Loucy (cell line): ENCODE measurements at regions not wholly inside any gene's neighbourhood (a gene's known extent, or its start where the extent isn't known, plus 50 kb on each side); places are given as distances from the start of the nearest gene placed in this dataset.

ENCODE experiments used
- H2AFZ ChIP-seq: fragments of 200-600 bp; sonication (generic); 2 replicates; pipeline ENCODE4 v1.6.0; 2016; ENCODE audit warnings: antibody characterized with exemption, mild to moderate bottlenecking, low read length, moderate library complexity
- H3F3A ChIP-seq: fragments of 200-600 bp; 2 replicates; pipeline ENCODE4 v1.6.0; 2016; ENCODE audit warnings: antibody characterized with exemption, low read depth, mild to moderate bottlenecking
- H3K27me3 ChIP-seq: fragments of 200-600 bp; sonication (generic); 2 replicates; pipeline ENCODE4 v1.6.1; 2014; ENCODE audit warnings: low read length, mild to moderate bottlenecking; ENCODE audit not compliant: insufficient read depth, poor library complexity, severe bottlenecking
- H3K36me3 ChIP-seq: fragments of 200-600 bp; sonication (generic); 2 replicates; pipeline ENCODE4 v1.6.1; 2016; ENCODE audit warnings: low read length; ENCODE audit not compliant: insufficient read depth
- H3K4me1 ChIP-seq: fragments of 200-600 bp; sonication (generic); 2 replicates; pipeline ENCODE4 v1.5.1; 2014; ENCODE audit warnings: low read length, mild to moderate bottlenecking; ENCODE audit not compliant: insufficient read depth, poor library complexity, severe bottlenecking
- H3K4me2 ChIP-seq: fragments of 200-600 bp; sonication (generic); 2 replicates; pipeline ENCODE4 v1.6.0; 2014; ENCODE audit warnings: antibody characterized with exemption, low read length, low read depth, mild to moderate bottlenecking; ENCODE audit not compliant: poor library complexity, severe bottlenecking
- H3K4me3 ChIP-seq: fragments of 200-600 bp; sonication (generic); 2 replicates; pipeline ENCODE4 v1.5.1; 2014; ENCODE audit warnings: low read length, mild to moderate bottlenecking, mixed read lengths; ENCODE audit not compliant: poor library complexity, severe bottlenecking
- H3K79me2 ChIP-seq: fragments of 200-600 bp; sonication (generic); 2 replicates; pipeline ENCODE4 v1.6.1; 2014; ENCODE audit warnings: low read length; ENCODE audit not compliant: insufficient read depth
- H3K9ac ChIP-seq: fragments of 200-600 bp; sonication (generic); 2 replicates; pipeline ENCODE4 v1.6.0; 2014; ENCODE audit warnings: mild to moderate bottlenecking, low read depth, low read length, moderate library complexity; ENCODE audit not compliant: poor library complexity, severe bottlenecking
- H3K9me2 ChIP-seq: fragments of 200-600 bp; sonication (generic); replicated peaks from 2 replicates; pipeline ENCODE4 v1.6.1; 2016; ENCODE audit warnings: low read depth, low read length, mixed read lengths
- H3K9me3 ChIP-seq: fragments of 200-600 bp; sonication (generic); 2 replicates; pipeline ENCODE4 v1.6.1; 2014; ENCODE audit warnings: mild to moderate bottlenecking, antibody characterized with exemption, low read length, low read depth; ENCODE audit not compliant: insufficient read depth
- H4K20me1 ChIP-seq: fragments of 200-600 bp; sonication (generic); 2 replicates; pipeline ENCODE4 v1.6.0; 2014; ENCODE audit warnings: antibody characterized with exemption, low read length, mild to moderate bottlenecking; ENCODE audit not compliant: insufficient read depth, poor library complexity, severe bottlenecking
- CTCF ChIP-seq: fragments of 200-600 bp; sonication (generic); conservative IDR thresholded peaks from 2 replicates; pipeline ENCODE4 v1.5.1; 2014; ENCODE audit warnings: mild to moderate bottlenecking, antibody characterized with exemption, low read length
- EZH2phosphoT487 ChIP-seq: fragments of 200-600 bp; IDR thresholded peaks from 2 replicates; pipeline ENCODE4 v1.6.1; 2018; ENCODE audit warnings: antibody characterized with exemption, mild to moderate bottlenecking, moderate library complexity, borderline replicate concordance

GRCh38 chr16:73521499-73521898 lies 473.6 kb upstream of the ZFHX3 start:
- H2AFZ ChIP-seq: no peak overlapping the region
- TF ChIP-seq CTCF: no peak
- no peaks in the 10 kb centered on the region for H4K20me1 ChIP-seq

GRCh38 chr16:73515616-73516015 lies 467.7 kb upstream of the ZFHX3 start:
- H4K20me1 ChIP-seq: no peaks in the 10 kb centered on the region
- H3K79me2 ChIP-seq: no peaks in the 10 kb centered on the region
- no peak overlapping the region for H3K4me3 ChIP-seq
- H3K36me3 ChIP-seq: no peaks in the 10 kb centered on the region
- H3K4me2 ChIP-seq: no peak overlapping the region
- no peaks in the 10 kb centered on the region for H3K4me1 ChIP-seq
- TF ChIP-seq CTCF (no peak), EZH2phosphoT487 (no peak)
- no peaks in the 10 kb centered on the region for H3K9me3 ChIP-seq
- no peak overlapping the region for H3K9ac ChIP-seq
- H2AFZ ChIP-seq: no peak overlapping the region
- no peaks in the 10 kb centered on the region for H3F3A ChIP-seq
- H3K9me2 ChIP-seq: no peaks in the 10 kb centered on the region
- H3K27me3 ChIP-seq: no peaks in the 10 kb centered on the region

More at GRCh38 chr16:73521499-73521898, 473.6 kb upstream of the ZFHX3 start:
- Histone ChIP-seq H3K9me3 (no peaks in the 10 kb centered on the region), H3K9ac (no peak overlapping the region), H3K4me2 (no peak overlapping the region), H3F3A (no peaks in the 10 kb centered on the region), H3K79me2 (no peaks in the 10 kb centered on the region), H3K9me2 (no peaks in the 10 kb centered on the region), H3K36me3 (no peaks in the 10 kb centered on the region), H3K4me3 (no peak overlapping the region), H3K27me3 (no peaks in the 10 kb centered on the region), H3K4me1 (no peaks in the 10 kb centered on the region)

GRCh38 chr16:73510852-73511251 lies 462.9 kb upstream of the ZFHX3 start:
- Histone ChIP-seq H3K4me3 (no peak overlapping the region), H3K9me2 (no peaks in the 10 kb centered on the region), H3K4me1 (no peaks in the 10 kb centered on the region)

More at GRCh38 chr16:73510852-73511251, 462.9 kb upstream of the ZFHX3 start:
- no peak overlapping the region for H3K4me2 ChIP-seq
- H3K36me3 ChIP-seq: no peaks in the 10 kb centered on the region
- no peaks in the 10 kb centered on the region for H3F3A ChIP-seq
- no peak for TF ChIP-seq EZH2phosphoT487
- TF ChIP-seq CTCF: no peak
- no peaks in the 10 kb centered on the region for H4K20me1 ChIP-seq
- H3K9me3 ChIP-seq: no peaks in the 10 kb centered on the region
- H3K79me2 ChIP-seq: no peaks in the 10 kb centered on the region
- no peak overlapping the region for H2AFZ ChIP-seq
- no peak overlapping the region for H3K9ac ChIP-seq
- no peaks in the 10 kb centered on the region for H3K27me3 ChIP-seq
